ENCODE measurements at regions not wholly inside any gene's neighbourhood (a gene's known extent, or its start where the extent isn't known, plus 50 kb on each side); places are given as distances from the start of the nearest gene placed in this dataset.

GRCh38 chr2:139067072-139067471 lies 286.9 kb upstream of the NXPH2 start:
- H3K27ac ChIP-seq = no peak overlapping the region
- no peak for TF ChIP-seq POLR2A (IDR thresholded peaks at IDR 0.05)
- TF ChIP-seq EP300 (IDR thresholded peaks at IDR 0.05) = no peak
- no peak for TF ChIP-seq CTCF (IDR thresholded peaks at IDR 0.05)
- H3K4me1 ChIP-seq (ENCODE audit: insufficient read depth) = no peaks in the 10 kb centered on the region
- WGBS, 3 donors = 78 to 86% (median 82%) methylated on average over 3 of the region's 3 CpGs
- DNase-seq = no peak
- no peaks in the 10 kb centered on the region for H3K36me3 ChIP-seq
- no peaks in the 10 kb centered on the region for H3K9me3 ChIP-seq
- intact Hi-C loops (cut with DNase I) = no loop called here
- no peak overlapping the region for H3K4me3 ChIP-seq
- H3K27me3 ChIP-seq = no peaks in the 10 kb centered on the region

GRCh38 chr2:139064159-139064558 lies 284.0 kb upstream of the NXPH2 start:
- TF ChIP-seq POLR2A (IDR thresholded peaks at IDR 0.05) (no peak), CTCF (IDR thresholded peaks at IDR 0.05) (no peak), EP300 (IDR thresholded peaks at IDR 0.05) (no peak)

GRCh38 chr2:139059617-139060016 lies 279.4 kb upstream of the NXPH2 start:
- 61 to 73% (median 68%) methylated on average over 2 of the region's 2 CpGs for WGBS, 3 donors
- TF ChIP-seq CTCF (IDR thresholded peaks at IDR 0.05) = no peak
- Histone ChIP-seq H3K4me3 (no peak overlapping the region), H3K9me3 (no peaks in the 10 kb centered on the region), H3K27ac (no peak overlapping the region), H3K4me1 (ENCODE audit: insufficient read depth) (no peaks in the 10 kb centered on the region), H3K36me3 (no peaks in the 10 kb centered on the region), H3K27me3 (no peaks in the 10 kb centered on the region)
- DNase-seq = no peak
- intact Hi-C loops (cut with DNase I) = no loop called here

More at GRCh38 chr2:139064159-139064558, 284.0 kb upstream of the NXPH2 start:
- DNase-seq = no peak
- Histone ChIP-seq H3K4me1 (ENCODE audit: insufficient read depth) (no peaks in the 10 kb centered on the region), H3K9me3 (no peaks in the 10 kb centered on the region), H3K27ac (no peak overlapping the region), H3K27me3 (no peaks in the 10 kb centered on the region), H3K36me3 (no peaks in the 10 kb centered on the region), H3K4me3 (no peak overlapping the region)
- intact Hi-C loops (cut with DNase I) = no loop called here

- WGBS, 3 donors = 42 to 52% (median 49%) methylated on average over 3 of the region's 3 CpGs
- Histone ChIP-seq H3K27me3 (no peaks in the 10 kb centered on the region), H3K9me3 (no peaks in the 10 kb centered on the region), H3K4me1 (ENCODE audit: insufficient read depth) (no peaks in the 10 kb centered on the region), H3K27ac (no peak overlapping the region), H3K4me3 (no peak overlapping the region), H3K36me3 (no peaks in the 10 kb centered on the region)
- TF ChIP-seq EP300 (IDR thresholded peaks at IDR 0.05) (no peak), CTCF (IDR thresholded peaks at IDR 0.05) (no peak)
- intact Hi-C loops (cut with DNase I) = no loop called here
- DNase-seq = no peak
Measured at GRCh38 chr2:139055202-139055601, 275.0 kb upstream of the NXPH2 start.

GRCh38 chr2:139048017-139048416 lies 267.8 kb upstream of the NXPH2 start:
- H3K27me3 ChIP-seq = no peaks in the 10 kb centered on the region
- no peak overlapping the region for H3K27ac ChIP-seq
- no peak for DNase-seq
- no peaks in the 10 kb centered on the region for H3K9me3 ChIP-seq
- H3K4me3 ChIP-seq = no peak overlapping the region
- intact Hi-C loops (cut with DNase I) = no loop called here
- no peak for TF ChIP-seq POLR2A (IDR thresholded peaks at IDR 0.05)
- no peak for TF ChIP-seq EP300 (IDR thresholded peaks at IDR 0.05)
- TF ChIP-seq CTCF (IDR thresholded peaks at IDR 0.05) = no peak
- no peaks in the 10 kb centered on the region for H3K4me1 ChIP-seq (ENCODE audit: insufficient read depth)
- H3K36me3 ChIP-seq = no peaks in the 10 kb centered on the region
